Right atrium auricular region (tissue), 2 donors: ENCODE measurements at regions not wholly inside any gene's neighbourhood (a gene's known extent, or its start where the extent isn't known, plus 50 kb on each side); places are given as distances from the start of the nearest gene placed in this dataset.

ENCODE experiments used
- DNase-seq: peaks from one replicate; pipeline ENCODE4 v3.0.0-alpha.2; 2019; ENCODE audit warnings: low spot score
- H3K27ac ChIP-seq, 2 donors: fragments of 200-600 bp; sonication (generic); 1 replicate in 1 of 2; 2 replicates in 1 of 2; pipeline ENCODE4 v1.5.1; 2016 to 2019
- H3K27me3 ChIP-seq, 2 donors: fragments of 200-600 bp; sonication (generic); one replicate each; pipeline versions ENCODE4 v1.5.1 to v1.6.0; 2017 to 2019
- H3K36me3 ChIP-seq: fragments of 200-600 bp; sonication (generic); one replicate; pipeline ENCODE4 v1.5.1; 2016
- H3K4me1 ChIP-seq, 2 donors: fragments of 200-600 bp; sonication (generic); one replicate each; pipeline versions ENCODE4 v1.5.1 to v1.6.0; 2017 to 2019
- H3K4me3 ChIP-seq, 2 donors: fragments of 200-600 bp; sonication (generic); 1 replicate in 1 of 2; 2 replicates in 1 of 2; pipeline ENCODE4 v1.5.1; 2017 to 2019; ENCODE audit warnings: mild to moderate bottlenecking in 1 of 2, moderate library complexity in 1 of 2
- H3K9me3 ChIP-seq, 2 donors: fragments of 200-600 bp; sonication (generic); one replicate each; pipeline ENCODE4 v1.5.1; 2019
- CTCF ChIP-seq, 2 donors: fragments of 200-600 bp; sonication (generic); IDR thresholded peaks; one replicate each; pipeline ENCODE4 v1.5.1; 2019; ENCODE audit warnings: antibody characterized with exemption in 2 of 2

GRCh38 chr10:121041499-121041898, 190.3 kb downstream of the WDR11 start:
- Histone ChIP-seq H3K4me1 (no peaks in the 10 kb centered on the region), H3K9me3 (no peaks in the 10 kb centered on the region), H3K27ac (no peak overlapping the region), H3K36me3 (no peaks in the 10 kb centered on the region), H3K27me3 (no peaks in the 10 kb centered on the region), H3K4me3 (no peak overlapping the region)
- TF ChIP-seq CTCF (IDR thresholded peaks at IDR 0.05) = no peak
- no peak for DNase-seq

GRCh38 chr10:121041906-121042305, 190.7 kb downstream of the WDR11 start:
- H3K9me3 ChIP-seq = no peaks in the 10 kb centered on the region
- H3K27ac ChIP-seq = no peak overlapping the region
- H3K27me3 ChIP-seq = no peaks in the 10 kb centered on the region
- no peak overlapping the region for H3K4me3 ChIP-seq
- no peaks in the 10 kb centered on the region for H3K36me3 ChIP-seq
- H3K4me1 ChIP-seq = no peaks in the 10 kb centered on the region
- no peak for DNase-seq
- TF ChIP-seq CTCF (IDR thresholded peaks at IDR 0.05) = no peak

GRCh38 chr10:121042342-121042741, 191.2 kb downstream of the WDR11 start:
- H3K36me3 ChIP-seq = no peaks in the 10 kb centered on the region
- no peaks in the 10 kb centered on the region for H3K9me3 ChIP-seq
- no peak overlapping the region for H3K27ac ChIP-seq
- no peak for TF ChIP-seq CTCF (IDR thresholded peaks at IDR 0.05)
- no peaks in the 10 kb centered on the region for H3K27me3 ChIP-seq
- H3K4me3 ChIP-seq = no peak overlapping the region
- DNase-seq = no peak
- H3K4me1 ChIP-seq = no peaks in the 10 kb centered on the region

- H3K27ac ChIP-seq = no peak overlapping the region
- no peaks in the 10 kb centered on the region for H3K36me3 ChIP-seq
- H3K27me3 ChIP-seq = no peaks in the 10 kb centered on the region
Measured at GRCh38 chr10:121043124-121043849, 192.1 kb downstream of the WDR11 start.

GRCh38 chr10:121048749-121049148, 197.6 kb downstream of the WDR11 start:
- Histone ChIP-seq H3K4me3 (no peak overlapping the region), H3K27ac (no peak overlapping the region), H3K4me1 (no peaks in the 10 kb centered on the region), H3K9me3 (no peaks in the 10 kb centered on the region), H3K36me3 (no peaks in the 10 kb centered on the region), H3K27me3 (no peaks in the 10 kb centered on the region)
- no peak for DNase-seq
- TF ChIP-seq CTCF (IDR thresholded peaks at IDR 0.05) = no peak

More at GRCh38 chr10:121043124-121043849, 192.1 kb downstream of the WDR11 start:
- DNase-seq = no peak
- H3K4me3 ChIP-seq = no peak overlapping the region
- H3K9me3 ChIP-seq = no peaks in the 10 kb centered on the region
- no peak for TF ChIP-seq CTCF (IDR thresholded peaks at IDR 0.05)
- H3K4me1 ChIP-seq = no peaks in the 10 kb centered on the region

GRCh38 chr10:121049489-121049888, 198.3 kb downstream of the WDR11 start:
- Histone ChIP-seq H3K27me3 (no peaks in the 10 kb centered on the region), H3K36me3 (no peaks in the 10 kb centered on the region), H3K9me3 (no peaks in the 10 kb centered on the region), H3K4me3 (no peak overlapping the region), H3K4me1 (no peaks in the 10 kb centered on the region), H3K27ac (no peak overlapping the region)
- no peak for DNase-seq
- TF ChIP-seq CTCF (IDR thresholded peaks at IDR 0.05) = no peak
